Ovary (tissue), 7 donors: ENCODE measurements at regions not wholly inside any gene's neighbourhood (a gene's known extent, or its start where the extent isn't known, plus 50 kb on each side); places are given as distances from the start of the nearest gene placed in this dataset.

ENCODE experiments used
- DNase-seq, 5 donors: peaks; one replicate each; pipeline ENCODE4 v3.0.0-alpha.2; 2019 to 2020
- H3K27ac ChIP-seq, 2 donors: fragments of 200-600 bp; one replicate each; pipeline versions ENCODE4 v1.5.1 to v1.8.0; 2019 to 2022
- H3K27me3 ChIP-seq: fragments of 200-600 bp; one replicate; pipeline ENCODE4 v1.8.0; 2022
- H3K36me3 ChIP-seq: fragments of 200-600 bp; sonication (generic); one replicate; pipeline ENCODE4 v1.5.1; 2019
- H3K4me1 ChIP-seq: one replicate; pipeline ENCODE4 v1.8.1; 2013; ENCODE audit warnings: mild to moderate bottlenecking, moderate library complexity; ENCODE audit not compliant: insufficient read depth
- H3K4me3 ChIP-seq: fragments of 200-600 bp; sonication (generic); one replicate; pipeline ENCODE4 v1.5.1; 2017
- H3K9me3 ChIP-seq, 2 donors: fragments of 200-600 bp in 1 of 2; sonication (generic) in 1 of 2; one replicate each; pipeline versions ENCODE4 v1.5.1 to v1.8.1; 2013 to 2019; ENCODE audit warnings: mild to moderate bottlenecking in 1 of 2, moderate library complexity in 1 of 2
- EP300 ChIP-seq: sonication (generic); formaldehyde crosslinking; IDR thresholded peaks from one replicate; pipeline ENCODE4 v1.6.1; 2017; ENCODE audit warnings: antibody characterized with exemption
- POLR2A ChIP-seq: fragments of 450-650 bp; IDR thresholded peaks from one replicate; pipeline ENCODE4 v1.6.1; 2017; ENCODE audit warnings: antibody characterized with exemption, mild to moderate bottlenecking, moderate library complexity
- WGBS, 3 donors: extraction: QIAGEN DNeasy Blood & Tissue Kit in 1 of 3; methylation state at CpG; one replicate each; pipeline versions ENCODE4 v1.1.5 to v1.1.7; 2013 to 2017; 5-methylcytosine and 5-hydroxymethylcytosine counted together
- intact Hi-C, 4 donors: fragments of 100-400 bp; cut with DNase I; formaldehyde crosslinking; loops; one replicate each; pipeline versions ENCODE4 v1.11.0 to v1.15.1; 2022 to 2023
- TF ChIP-seq, protein P1 (sequence below), 3 donors: fragments of 450-650 bp in 2 of 3; fragments of 200-600 bp in 1 of 3; IDR thresholded peaks; one replicate each; pipeline versions ENCODE4 v1.5.1 to v1.8.0; 2016 to 2022; ENCODE audit warnings: antibody characterized with exemption in 3 of 3, mild to moderate bottlenecking in 1 of 3
- donor health status: DM: no; HTN: no; CAD: no; lungs with moderate emphysema.
- donor health status: DM: no; HTN: no; CAD: no.
- donor health status: Bipolar disorder and iron deficiency.
- donor health status: DM: no; HTN: no; CAD: no.
- donor health status: DM: yes; HTN: yes; CAD: no.

DNA sequence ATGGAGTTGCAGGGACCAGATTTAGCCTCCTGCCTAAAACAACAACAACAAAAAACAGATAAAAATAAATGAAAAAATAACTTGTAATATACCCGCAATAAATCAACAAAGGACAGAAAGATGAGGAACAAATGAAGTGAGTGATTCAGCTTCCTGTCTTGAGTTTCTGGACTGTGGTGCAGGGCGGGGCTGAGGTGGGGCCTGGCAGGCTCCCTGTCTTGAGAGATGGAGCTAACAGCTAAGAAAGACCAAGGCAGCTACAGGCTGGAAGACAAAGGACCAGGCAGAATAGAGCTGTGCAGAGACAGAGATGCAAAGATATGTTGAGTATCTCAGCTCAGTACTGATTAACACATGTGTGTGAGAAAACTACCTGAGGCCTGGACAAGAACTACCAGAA lies 879.2 kb downstream of the AACS start:
- H3K36me3 ChIP-seq = no peaks in the 10 kb centered on the region
- H3K9me3 ChIP-seq = no peaks in the 10 kb centered on the region
- no peak overlapping the region for H3K27ac ChIP-seq
- intact Hi-C loops = no loop called here
- no peak overlapping the region for H3K4me3 ChIP-seq
- H3K4me1 ChIP-seq = no peaks in the 10 kb centered on the region
- WGBS, 3 donors = 82 to 91% (median 85%) methylated on average over 2 of the region's 2 CpGs
- TF ChIP-seq, protein P1, sequence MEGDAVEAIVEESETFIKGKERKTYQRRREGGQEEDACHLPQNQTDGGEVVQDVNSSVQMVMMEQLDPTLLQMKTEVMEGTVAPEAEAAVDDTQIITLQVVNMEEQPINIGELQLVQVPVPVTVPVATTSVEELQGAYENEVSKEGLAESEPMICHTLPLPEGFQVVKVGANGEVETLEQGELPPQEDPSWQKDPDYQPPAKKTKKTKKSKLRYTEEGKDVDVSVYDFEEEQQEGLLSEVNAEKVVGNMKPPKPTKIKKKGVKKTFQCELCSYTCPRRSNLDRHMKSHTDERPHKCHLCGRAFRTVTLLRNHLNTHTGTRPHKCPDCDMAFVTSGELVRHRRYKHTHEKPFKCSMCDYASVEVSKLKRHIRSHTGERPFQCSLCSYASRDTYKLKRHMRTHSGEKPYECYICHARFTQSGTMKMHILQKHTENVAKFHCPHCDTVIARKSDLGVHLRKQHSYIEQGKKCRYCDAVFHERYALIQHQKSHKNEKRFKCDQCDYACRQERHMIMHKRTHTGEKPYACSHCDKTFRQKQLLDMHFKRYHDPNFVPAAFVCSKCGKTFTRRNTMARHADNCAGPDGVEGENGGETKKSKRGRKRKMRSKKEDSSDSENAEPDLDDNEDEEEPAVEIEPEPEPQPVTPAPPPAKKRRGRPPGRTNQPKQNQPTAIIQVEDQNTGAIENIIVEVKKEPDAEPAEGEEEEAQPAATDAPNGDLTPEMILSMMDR (IDR thresholded peaks at IDR 0.05) = no peak
- TF ChIP-seq POLR2A = no peak
- no peak for TF ChIP-seq EP300
- DNase-seq = no peak
- H3K27me3 ChIP-seq = no peaks in the 10 kb centered on the region

DNA sequence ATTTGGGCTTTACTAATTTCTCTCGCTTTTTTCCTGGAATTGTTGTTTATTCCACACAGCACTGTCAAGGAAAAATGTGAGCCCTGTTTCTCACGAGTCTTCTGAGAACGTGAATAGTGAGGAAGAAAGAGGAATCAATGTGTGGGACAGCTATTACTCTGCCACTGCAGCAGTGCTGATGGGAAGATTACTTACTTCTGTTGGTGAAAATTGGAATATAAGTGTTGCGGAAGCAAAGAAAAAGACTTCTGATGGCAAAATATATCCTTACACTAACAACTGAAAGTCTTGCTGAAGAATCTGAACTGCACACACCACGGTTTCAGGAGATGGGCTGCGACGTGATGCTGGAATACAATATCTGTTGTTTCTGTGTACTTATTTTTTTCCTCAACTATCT lies 884.2 kb downstream of the AACS start:
- WGBS, 3 donors = 77 to 85% (median 79%) methylated on average over 7 of the region's 7 CpGs
- no peak for DNase-seq
- H3K27me3 ChIP-seq = no peaks in the 10 kb centered on the region
- no peaks in the 10 kb centered on the region for H3K9me3 ChIP-seq
- TF ChIP-seq POLR2A (no peak), EP300 (no peak)
- TF ChIP-seq, protein P1 (IDR thresholded peaks at IDR 0.05) = no peak
- no peaks in the 10 kb centered on the region for H3K36me3 ChIP-seq
- H3K4me3 ChIP-seq = no peak overlapping the region
- no peak overlapping the region for H3K27ac ChIP-seq
- intact Hi-C loops = no loop called here
- H3K4me1 ChIP-seq = no peaks in the 10 kb centered on the region

DNA sequence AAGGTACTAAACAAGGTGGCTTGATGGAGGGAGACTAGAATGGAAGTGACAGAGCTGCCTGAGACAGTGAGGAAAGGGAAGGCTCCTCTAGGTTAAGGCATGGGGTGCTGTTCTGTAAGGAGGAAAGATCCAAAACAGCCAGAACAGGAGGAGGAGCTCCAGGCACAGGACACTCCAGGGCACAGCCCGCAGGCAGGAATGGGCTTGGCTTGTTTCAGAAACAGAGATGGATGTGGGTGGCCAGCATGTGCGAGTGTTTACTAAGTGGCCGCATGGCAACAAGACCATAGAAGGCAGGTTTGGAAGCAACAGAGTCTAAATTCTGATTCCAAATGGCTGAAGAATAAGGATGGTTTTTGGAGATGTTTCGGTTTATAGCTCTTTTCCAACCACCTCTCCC lies 889.1 kb downstream of the AACS start:
- Histone ChIP-seq H3K9me3 (no peaks in the 10 kb centered on the region), H3K27ac (no peak overlapping the region), H3K36me3 (no peaks in the 10 kb centered on the region), H3K4me3 (no peak overlapping the region), H3K27me3 (no peaks in the 10 kb centered on the region), H3K4me1 (no peaks in the 10 kb centered on the region)
- 76 to 85% (median 82%) methylated on average over 4 of the region's 4 CpGs for WGBS, 3 donors
- intact Hi-C loops = no loop called here
- TF ChIP-seq, protein P1 (IDR thresholded peaks at IDR 0.05) = no peak
- TF ChIP-seq POLR2A (no peak), EP300 (no peak)
- no peak for DNase-seq

DNA sequence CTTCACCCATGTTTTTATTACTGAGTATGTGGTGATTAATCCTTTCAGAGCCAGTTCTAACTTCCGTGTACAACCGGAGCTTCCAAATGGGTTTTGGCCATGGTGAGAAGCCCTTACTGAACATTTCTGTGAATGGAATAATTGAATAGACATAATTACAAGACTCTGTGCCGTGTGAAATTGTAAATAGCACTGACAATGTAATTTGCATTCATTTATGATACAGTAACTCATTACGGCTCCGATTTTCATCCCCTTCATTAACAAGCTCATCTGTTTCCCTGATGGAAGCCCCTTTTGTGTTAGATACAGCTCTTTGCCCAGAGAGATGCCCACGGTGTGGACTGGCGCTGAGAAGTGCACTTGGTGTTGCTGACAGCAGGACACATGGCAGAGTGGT lies 891.0 kb downstream of the AACS start:
- H3K9me3 ChIP-seq = no peaks in the 10 kb centered on the region
- H3K27me3 ChIP-seq = no peaks in the 10 kb centered on the region
- no peak for DNase-seq
- no peak overlapping the region for H3K4me3 ChIP-seq
- 72 to 81% (median 73%) methylated on average over 7 of the region's 7 CpGs for WGBS, 3 donors
- H3K36me3 ChIP-seq = no peaks in the 10 kb centered on the region
- H3K27ac ChIP-seq = no peak overlapping the region
- intact Hi-C loops = no loop called here
- H3K4me1 ChIP-seq = no peaks in the 10 kb centered on the region
- TF ChIP-seq POLR2A = no peak
- TF ChIP-seq, protein P1 (IDR thresholded peaks at IDR 0.05) = no peak
- TF ChIP-seq EP300 = no peak

DNA sequence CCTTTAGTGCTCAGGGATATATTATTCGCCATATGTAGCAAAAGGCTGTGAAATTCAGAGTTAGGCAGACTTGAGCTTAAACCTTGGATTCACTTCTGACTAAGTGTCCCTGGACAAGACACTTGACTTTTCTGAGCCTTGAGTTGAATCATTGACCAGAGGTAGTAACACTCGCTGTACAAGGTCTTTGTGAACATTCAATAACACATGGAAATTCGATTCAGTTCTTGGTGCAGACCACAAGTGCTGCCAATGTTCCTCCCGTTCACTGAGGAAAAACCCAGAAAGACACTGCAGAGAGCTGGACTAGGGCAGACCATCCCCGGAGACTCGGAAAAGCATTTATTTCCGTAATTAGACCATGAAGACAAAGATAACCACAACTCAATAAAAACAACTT lies 901.4 kb downstream of the AACS start:
- H3K9me3 ChIP-seq = no peaks in the 10 kb centered on the region
- DNase-seq = no peak
- H3K36me3 ChIP-seq = no peaks in the 10 kb centered on the region
- H3K4me3 ChIP-seq = no peak overlapping the region
- H3K4me1 ChIP-seq = no peaks in the 10 kb centered on the region
- TF ChIP-seq, protein P1 (IDR thresholded peaks at IDR 0.05) = no peak
- no peak for TF ChIP-seq POLR2A
- TF ChIP-seq EP300 = no peak
- WGBS, 3 donors = 78 to 88% (median 81%) methylated on average over 7 of the region's 7 CpGs
- intact Hi-C loops = no loop called here
- H3K27ac ChIP-seq = no peak overlapping the region
- no peaks in the 10 kb centered on the region for H3K27me3 ChIP-seq
